SKM-1 (cell line): ENCODE measurements at regions not wholly inside any gene's neighbourhood (a gene's known extent, or its start where the extent isn't known, plus 50 kb on each side); places are given as distances from the start of the nearest gene placed in this dataset.

Experiments
- DNase-seq: peaks from one replicate; lab custom pipeline; 2025; ENCODE audit not compliant: unreplicated experiment; lab: John Stamatoyannopoulos, UW

GRCh38 chr11:70716216-70716615 lies 317.9 kb downstream of the CTTN start:
- DNase-seq, result no peak

- DNase-seq, result no peak
Measured at GRCh38 chr11:70716986-70717775, 318.9 kb downstream of the CTTN start.

GRCh38 chr11:70717936-70718595 lies 319.7 kb downstream of the CTTN start:
- no peak for DNase-seq

- no peak for DNase-seq
Measured at GRCh38 chr11:70719516-70719915, 321.2 kb downstream of the CTTN start.

GRCh38 chr11:70720281-70720680 lies 322.0 kb downstream of the CTTN start:
- DNase-seq, result no peak

- DNase-seq, result no peak
Measured at GRCh38 chr11:70721006-70721405, 322.7 kb downstream of the CTTN start.

GRCh38 chr11:70725278-70725677 lies 326.9 kb downstream of the CTTN start:
- DNase-seq, result no peak

GRCh38 chr11:70725739-70726138 lies 327.4 kb downstream of the CTTN start:
- DNase-seq, result no peak

- DNase-seq, result no peak
Measured at GRCh38 chr11:70727021-70727420, 328.7 kb downstream of the CTTN start.

GRCh38 chr11:70727899-70728620 lies 329.7 kb downstream of the CTTN start:
- DNase-seq, result no peak

- DNase-seq, result no peak
Measured at GRCh38 chr11:70729949-70730348, 331.6 kb downstream of the CTTN start.

GRCh38 chr11:70730411-70730810 lies 332.1 kb downstream of the CTTN start:
- no peak for DNase-seq

GRCh38 chr11:70731271-70732022 lies 333.1 kb downstream of the CTTN start:
- no peak for DNase-seq

- no peak for DNase-seq
Measured at GRCh38 chr11:70732023-70732880, 333.9 kb downstream of the CTTN start.

GRCh38 chr11:70732881-70733196 lies 334.5 kb downstream of the CTTN start:
- DNase-seq, result no peak

- DNase-seq, result no peak
Measured at GRCh38 chr11:70733327-70734325, 335.3 kb downstream of the CTTN start.

GRCh38 chr11:70734379-70734778 lies 336.1 kb downstream of the CTTN start:
- no peak for DNase-seq

- DNase-seq, result no peak
Measured at GRCh38 chr11:70734911-70735310, 336.6 kb downstream of the CTTN start.

- no peak for DNase-seq
Measured at GRCh38 chr11:70735976-70736375, 337.6 kb downstream of the CTTN start.
